ENCODE measurements at regions not wholly inside any gene's neighbourhood (a gene's known extent, or its start where the extent isn't known, plus 50 kb on each side); places are given as distances from the start of the nearest gene placed in this dataset.

DNA sequence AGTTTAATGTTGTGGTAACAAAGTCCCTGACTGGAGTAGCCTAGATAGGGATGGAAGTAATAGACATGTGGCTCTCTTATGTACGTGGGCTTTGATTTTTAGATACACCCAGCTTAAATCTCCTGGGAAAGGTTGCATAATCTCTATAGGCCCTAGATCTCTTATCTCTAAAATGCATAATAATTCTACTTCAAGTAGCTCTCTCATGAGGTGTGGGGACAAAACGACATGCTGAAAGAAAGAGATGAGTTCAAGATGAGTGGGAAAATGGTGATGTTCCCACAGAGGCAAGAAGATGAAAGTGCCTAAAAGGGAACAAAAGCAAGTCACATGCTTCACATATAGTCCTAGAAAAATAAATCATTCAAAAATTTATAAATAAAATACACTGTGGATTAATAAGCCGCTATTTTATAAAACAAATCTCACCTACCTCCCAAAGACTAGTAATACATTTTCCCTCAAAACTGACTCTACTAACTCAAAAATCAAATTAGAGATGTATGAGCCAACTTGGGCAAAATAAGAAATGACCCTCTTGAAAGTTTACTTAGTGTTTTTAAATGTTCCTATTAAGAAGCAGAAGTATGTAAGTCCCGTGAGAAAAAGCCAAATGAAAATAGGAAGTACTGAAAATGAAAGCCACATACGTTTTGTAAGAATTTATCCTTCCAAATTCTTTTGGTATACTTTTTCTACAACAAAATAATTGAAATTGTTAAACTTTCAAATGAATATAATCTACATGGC is 148.2 kb upstream of the ITGA4 start:
- DNase-seq: no peak

DNA sequence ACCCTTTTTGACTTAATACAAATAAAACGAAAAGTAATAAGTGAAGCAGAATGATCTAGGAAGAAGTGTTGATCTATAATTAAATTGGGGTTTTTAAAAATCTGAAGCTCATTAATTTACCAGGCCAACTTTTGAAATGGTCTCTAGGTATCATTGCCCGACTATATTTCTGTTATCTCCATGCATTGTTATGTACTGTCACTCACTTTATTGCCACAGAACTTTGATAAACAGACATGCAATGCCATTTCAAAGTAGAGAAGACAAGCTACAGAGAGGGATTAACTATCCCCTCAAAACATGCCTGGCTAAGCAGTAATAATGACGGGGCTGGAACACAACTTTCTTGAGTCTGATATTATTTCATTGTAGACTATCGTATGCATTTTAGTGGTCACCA is 147.6 kb upstream of the ITGA4 start:
- no peak for DNase-seq

DNA sequence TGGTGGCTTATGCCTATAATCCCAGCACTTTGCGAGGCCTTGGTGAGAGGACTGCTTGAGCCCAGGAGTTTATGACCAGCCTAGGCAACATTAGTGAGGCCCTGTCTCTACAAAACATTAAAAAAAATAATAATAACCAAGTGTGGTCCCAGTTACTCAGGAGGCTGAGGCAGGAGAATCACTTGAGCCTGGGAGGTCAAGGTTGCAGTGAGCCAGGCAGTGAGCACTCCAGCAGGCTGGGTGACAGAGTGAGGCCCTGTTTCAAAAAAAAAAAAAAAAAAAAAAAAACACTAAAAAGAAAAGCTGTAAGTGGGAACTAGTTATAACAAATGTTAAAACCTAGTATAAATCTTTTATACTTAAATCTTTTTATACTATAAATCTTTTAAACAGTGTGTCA is 146.2 kb upstream of the ITGA4 start:
- no peak for DNase-seq

DNA sequence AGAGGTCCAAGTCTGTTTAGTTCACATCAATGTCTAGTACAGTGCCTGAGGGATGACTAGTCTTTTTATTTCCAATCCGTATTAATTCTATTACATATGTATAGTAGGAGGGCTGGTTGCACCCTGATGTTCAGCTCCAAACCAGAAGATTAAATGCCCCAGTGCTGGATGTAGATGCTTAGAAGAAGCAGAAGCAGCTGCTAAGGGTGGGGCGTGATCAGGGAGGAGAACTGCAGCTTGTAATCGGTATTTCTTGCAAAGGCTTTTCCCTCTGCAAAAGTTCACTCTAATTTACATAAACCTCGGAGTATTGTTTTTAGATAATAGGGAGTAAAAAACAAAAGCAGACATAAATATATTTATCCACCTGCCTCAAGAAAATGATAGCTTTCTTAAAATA is 145.3 kb upstream of the ITGA4 start:
- DNase-seq: no peak

DNA sequence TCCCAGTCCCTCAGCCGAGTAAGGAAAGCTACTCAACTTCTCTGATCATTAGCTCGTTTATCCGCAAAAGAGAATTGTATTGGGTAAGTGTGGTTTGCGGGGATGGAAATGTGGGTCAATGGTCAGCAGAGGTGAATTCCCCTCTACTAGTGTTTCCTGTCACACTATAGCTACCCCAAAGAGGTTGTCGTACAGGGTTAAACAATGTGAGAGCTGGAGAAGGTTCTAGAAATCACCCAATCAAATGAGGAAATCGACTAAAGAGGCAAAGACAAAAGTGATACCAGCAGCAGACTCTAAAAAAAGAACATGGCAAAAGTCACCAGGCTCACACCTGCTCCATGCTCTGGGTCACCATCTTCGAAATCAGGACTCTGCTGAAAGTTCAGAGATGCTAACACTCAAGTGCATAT is 144.7 kb upstream of the ITGA4 start:
- no peak for DNase-seq

DNA sequence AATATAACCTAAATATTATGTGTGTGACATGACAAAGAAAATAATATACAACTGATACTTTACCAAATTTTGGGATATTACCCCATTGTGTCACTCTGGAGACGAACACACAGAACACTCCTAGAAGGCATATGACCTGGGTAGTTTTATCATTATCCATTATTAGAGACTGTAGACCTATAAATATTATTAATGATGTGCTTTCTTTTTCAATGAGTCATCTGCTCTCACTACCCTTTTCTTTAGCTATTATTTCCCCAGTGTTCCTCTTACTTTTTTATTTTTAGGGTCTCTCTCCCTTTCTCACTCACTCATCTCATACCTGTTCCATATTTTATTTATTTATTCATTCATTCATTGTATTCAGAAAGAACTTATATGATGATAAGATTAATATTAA is 143.3 kb upstream of the ITGA4 start:
- no peak for DNase-seq

DNA sequence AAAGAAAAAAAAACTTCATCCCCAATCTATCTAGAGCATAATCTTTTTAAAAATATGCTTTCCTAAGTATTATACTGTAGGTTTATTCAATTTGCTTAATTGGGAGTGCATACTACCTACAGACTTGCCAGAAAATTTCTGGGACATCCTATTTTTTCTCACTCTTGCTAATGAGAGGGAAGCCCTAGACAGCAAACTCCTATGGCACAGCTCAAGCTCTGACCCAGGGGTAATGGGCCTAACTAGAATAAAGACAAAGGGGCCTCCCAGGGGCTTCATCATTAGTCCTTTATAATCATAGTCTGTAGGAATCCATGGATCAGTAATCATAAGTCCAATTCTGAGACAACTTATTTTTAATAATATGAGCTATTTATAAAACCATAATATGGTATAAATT is 142.6 kb upstream of the ITGA4 start:
- DNase-seq: peak; percentile 25

DNA sequence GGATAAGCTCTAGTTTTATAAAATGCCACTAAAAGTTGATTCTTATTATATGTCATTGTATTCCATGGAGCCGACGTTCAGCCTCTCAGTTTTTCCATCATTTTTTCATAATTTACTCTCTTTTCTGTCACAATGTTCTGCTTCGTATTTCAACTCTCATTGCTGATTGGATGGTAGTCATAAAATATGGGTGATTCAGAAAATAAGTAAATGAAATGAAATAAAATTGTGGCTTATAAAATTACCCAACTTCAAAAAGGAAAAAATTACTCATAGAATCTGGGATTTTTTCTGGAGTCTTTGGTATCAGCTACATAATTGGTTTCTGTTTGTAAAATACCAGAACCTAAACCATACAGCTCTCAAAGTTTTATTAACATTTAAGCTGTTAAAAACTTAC is 139.7 kb upstream of the ITGA4 start:
- no peak for DNase-seq

DNA sequence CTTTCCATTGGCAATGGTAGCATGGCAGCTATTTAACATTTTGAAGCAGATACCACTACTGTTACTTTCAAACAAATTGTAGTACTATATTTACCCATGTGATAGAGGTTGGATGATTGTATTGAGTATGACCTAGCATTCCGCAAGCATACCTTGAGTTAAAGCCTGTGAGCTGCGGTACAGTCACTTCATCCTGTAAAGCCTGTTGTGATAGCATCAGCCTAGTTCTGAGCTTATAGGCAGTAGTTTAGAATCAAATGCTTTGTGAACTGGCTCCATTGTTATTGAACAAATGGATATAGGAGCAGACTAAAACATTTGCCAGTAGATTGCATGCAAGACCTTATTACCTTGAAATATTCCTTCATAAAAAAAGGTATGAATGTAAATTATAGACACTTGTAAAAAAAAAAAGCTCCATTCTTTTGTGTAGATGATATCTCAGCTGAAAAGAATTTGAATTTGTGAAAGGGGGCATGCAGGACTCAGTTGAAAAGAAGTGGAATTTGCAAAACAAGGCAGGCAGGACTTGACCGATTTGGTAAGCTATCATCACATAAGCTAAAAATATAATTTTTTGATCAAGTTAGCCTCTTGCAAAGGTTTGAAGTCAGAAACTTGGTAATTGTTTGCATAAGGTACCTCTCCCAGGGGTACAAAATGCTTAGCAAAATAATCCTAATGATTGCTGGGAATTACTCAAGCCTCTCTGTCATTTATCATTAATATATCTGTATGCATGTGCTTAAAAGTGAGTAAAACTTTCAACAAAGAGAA is 138.5 kb upstream of the ITGA4 start:
- no peak for DNase-seq

DNA sequence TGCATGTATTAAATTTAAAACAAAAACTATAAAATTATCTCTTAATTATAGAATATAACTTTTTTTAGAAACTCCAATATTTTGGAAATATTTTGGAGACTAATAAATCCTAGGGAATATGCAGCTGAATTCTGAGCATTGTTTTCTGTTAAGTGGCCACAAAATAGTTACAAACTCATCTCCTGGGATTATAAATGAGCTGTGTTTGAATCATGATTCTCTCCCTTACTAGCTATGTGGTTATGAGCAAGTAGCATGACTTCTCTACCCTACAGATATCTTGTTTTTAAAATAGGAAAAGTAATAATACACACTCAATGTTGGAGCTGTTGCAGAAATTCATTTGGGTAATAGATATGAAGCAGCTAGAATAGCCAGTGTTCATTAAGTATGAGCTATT is 137.9 kb upstream of the ITGA4 start:
- no peak for DNase-seq

DNA sequence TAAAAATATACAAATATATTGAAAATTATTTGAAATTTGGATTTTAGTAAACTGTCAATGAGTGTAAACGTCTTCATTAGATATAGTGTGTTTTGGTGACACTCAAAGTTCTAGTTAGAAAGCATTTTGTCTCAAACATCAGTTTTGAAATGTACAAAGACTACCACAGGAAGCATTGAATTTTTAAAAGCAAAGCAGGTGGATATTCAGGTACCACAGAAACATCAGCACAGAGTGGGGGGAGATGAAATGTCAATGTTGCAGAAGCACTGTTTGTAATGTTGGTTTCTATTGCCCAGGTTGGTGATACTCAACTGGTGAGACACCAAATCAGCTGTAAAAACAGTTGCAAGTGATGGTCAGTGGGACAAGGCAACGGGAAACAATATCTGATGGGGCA is 136.5 kb upstream of the ITGA4 start:
- no peak for DNase-seq

DNA sequence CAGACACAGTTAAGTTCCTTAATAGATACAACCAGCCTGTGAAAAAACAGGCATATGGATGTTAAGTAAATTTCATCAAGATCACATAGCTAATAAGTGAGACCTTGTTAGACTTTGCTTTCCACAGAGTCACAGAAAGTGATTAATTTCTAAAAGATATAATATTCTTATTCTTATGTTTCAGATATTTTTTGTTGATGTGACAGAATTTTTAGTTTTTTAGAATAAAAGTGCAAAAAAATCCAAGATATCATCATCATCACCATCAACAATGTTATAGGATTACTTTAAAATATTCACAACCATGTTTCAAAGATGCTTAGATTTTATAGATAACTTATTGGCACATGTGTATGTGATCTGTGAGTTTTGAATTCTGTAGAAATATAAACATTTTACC is 132.3 kb upstream of the ITGA4 start:
- no peak for DNase-seq

DNA sequence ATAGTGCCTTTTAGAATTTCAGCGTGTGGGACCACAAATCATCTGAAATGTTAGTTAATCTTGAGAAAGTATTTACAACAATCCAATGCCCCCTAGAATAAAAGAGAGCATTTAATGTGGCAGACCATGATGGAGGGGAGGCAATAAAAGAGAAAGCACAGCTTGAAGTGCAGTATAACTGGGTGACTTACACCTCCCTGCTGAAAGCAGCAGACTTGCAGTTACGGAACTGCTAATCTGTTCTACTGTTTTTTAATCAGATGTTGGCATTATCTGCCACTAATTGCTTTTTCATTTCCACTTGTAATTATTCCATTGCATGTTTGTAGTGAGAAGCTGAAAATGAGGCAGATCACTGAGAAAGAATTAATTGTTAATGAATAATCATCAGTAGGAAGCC is 130.5 kb upstream of the ITGA4 start:
- no peak for DNase-seq

DNA sequence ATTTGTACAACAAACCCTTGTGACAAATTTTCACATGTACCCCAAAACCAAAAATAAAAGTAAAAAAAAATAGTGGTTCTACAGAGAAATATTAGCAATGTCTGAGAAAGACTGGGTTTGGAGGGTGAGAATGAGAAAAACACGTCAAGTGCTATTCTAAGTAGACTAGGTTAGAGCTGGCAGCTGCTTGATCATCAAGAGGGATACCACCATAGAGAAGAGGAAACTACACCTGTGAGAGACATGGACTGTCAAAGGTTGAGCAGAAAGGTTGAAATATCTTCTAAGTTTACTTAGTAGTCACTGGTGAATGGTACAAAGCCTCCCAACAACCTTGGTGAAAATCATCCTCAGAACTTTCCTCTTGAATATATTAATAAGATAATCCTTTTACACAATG is 126.9 kb upstream of the ITGA4 start:
- no peak for DNase-seq

DNA sequence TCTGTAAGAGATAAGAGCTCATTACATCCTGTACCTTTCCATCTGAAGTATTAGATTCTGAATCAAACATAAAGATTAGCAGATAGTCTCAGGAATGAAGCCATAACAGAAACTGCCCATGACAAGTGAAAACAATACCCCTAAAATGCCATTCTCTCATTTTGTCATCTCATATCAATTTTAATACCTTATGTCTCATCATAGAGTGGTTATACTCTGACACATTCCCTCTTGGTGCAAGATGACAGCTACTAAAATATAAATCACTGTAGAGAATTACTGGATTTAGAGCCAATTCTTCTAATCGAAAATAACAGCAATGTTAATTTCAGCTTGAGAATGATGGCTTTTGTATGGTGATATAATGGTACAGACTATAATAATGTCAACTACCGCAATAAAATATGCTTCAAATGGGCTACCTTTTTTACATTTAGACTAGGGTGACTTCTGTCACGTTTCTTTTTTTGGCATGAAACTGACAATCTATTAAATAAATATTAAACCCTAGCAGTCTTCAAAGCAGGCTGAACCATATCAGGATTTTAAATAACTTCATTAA is 125.1 kb upstream of the ITGA4 start:
- no peak for DNase-seq

DNA sequence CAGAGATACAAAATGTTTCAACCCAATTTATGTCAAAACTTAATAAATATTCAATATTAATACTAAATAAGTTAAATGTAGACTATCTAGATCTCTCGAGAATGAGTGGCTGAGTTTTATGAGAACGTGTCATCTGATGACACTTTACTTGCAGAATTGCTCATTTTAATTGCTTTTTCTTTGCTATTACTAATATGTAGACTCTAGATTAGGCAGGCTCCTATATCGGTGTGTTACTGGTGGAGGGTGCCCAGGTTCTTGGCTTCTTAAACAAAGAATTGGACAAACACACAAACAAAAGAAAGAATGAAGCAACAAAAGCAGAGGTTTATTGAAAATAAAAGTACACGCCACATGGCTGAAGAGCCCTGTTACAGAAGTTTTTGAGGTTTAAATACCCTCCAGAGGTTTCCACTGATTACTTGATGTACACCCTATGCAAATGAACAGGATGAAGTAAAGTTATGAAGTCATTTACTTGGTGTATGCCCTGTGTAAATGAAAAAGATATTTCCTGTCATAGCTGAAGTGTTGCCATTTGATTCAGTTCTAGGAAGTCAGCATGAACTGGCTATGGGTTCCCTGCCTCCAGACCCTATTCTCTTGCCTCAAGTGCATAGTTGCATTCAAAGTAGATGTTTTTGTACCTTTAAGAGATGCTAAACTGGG is 122.9 kb upstream of the ITGA4 start:
- no peak for DNase-seq

DNA sequence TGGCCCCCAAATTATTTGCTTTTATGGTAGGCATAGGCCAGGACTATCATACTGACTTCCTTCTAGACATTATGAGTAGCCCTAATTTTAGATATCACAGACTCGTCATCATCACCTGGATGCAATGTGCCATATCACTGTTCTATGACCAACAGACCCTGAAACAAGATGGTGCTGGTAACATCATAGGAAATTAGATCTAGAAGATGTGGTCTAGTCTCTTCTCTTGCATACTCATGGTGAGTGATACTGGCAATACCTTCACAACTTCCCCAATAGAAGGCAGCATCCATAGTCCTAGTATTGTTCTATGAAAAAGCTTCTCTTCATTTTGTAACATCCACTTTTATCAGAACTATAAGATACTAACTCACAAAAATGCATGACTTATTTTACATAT is 116.3 kb upstream of the ITGA4 start:
- DNase-seq: no peak

DNA sequence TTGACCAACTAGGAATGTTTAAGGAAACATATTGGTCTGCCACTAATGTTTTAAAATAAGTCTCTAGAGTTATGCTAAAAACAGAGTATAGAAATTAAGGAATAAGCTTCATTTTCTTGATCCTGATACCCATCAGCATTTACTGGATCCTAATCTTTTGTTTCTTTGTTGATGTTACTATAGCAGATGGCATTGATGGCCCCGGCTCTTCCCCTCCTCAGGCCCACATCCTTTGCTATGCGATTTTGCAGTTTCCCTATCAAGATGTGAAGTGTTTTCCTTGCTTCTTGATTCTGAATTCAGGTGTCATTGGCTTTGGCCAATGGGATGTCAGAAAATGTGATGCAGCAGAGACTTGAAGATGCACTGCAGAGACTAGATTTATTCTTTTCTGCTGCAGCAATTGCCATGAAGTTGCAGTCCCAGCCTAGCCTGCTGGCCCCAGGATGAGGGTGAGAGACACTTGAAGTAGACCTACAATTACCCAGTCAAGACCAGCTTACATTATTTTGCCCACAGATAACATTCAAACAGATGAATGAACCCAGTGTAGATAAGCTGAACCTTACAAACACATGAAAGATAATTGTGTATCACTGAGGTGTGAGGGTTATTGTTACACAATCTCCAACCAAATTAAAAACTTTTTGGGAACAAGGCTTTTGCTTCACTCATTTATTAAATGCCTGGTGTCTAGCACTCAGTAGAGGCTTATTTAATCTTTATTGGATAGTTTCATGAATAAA is 115.2 kb upstream of the ITGA4 start:
- DNase-seq: no peak

DNA sequence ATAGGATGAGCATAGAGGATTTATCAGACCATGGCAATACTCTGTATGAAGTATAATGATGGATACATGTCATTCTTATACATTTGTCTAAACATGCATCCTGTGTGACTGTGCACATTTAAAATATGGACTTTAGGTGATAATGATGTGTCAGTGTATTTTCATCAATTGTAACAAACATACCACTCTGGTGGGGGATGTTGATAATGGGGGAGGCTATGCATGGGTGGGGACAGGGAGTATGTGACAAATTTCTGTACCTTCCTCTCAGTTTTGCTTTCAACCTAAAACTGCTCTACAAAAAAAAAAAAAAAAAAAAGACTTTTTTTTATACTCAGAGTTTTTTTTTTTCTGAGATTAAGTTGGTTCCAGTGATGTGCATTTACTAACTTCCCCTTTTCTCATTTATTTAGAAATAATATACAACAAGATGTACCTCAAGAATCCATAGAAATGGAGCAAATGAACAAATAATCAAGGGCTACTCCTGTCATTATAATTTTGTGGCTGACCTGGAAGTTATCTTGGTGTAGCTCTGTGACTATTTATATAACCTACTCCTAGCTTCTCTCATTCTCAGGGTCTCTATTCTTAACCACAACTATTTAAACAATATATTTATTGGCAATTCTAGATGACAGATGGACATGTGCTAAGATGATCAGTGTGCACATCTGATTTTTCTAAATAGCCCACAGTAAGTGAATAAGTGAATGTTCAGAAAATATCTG is 108.9 kb upstream of the ITGA4 start:
- DNase-seq: no peak

DNA sequence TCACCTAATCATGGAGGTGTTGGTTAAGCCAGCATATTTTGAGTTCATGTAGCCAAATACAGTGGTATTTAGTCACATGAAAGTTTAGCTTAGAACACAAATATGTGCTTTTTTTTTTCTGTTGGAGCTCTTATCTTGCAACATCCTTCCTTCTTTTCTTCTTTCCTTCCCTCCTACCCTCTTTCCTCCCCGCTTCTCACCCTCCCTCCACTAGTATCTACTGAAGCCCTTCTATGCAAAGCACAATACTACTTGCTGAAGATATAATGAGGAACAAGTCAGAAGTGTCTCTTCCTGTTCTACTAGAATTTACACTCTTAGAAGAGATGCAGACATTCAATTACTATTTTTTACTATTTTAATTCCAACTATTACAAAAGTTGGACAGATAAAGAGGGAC is 105.0 kb upstream of the ITGA4 start:
- DNase-seq: no peak

DNA sequence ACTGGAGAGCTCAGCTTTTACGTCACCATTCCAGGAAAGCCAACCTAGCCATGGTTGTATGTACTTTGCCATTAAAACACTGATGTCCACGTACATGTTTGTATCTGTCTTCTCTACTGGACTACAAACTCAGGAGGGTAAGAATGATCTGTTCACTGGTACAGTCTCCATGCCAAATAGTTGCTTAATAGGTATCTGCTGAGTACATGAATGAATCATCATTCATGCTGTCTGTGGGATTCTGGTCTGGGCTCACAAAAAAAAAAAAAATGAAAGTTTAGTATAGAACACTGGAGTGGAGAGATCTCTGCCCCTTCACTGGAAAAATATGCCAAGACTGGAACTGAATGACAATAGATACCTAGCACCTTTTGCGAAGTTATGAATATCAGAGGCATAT is 102.6 kb upstream of the ITGA4 start:
- no peak for DNase-seq

DNA sequence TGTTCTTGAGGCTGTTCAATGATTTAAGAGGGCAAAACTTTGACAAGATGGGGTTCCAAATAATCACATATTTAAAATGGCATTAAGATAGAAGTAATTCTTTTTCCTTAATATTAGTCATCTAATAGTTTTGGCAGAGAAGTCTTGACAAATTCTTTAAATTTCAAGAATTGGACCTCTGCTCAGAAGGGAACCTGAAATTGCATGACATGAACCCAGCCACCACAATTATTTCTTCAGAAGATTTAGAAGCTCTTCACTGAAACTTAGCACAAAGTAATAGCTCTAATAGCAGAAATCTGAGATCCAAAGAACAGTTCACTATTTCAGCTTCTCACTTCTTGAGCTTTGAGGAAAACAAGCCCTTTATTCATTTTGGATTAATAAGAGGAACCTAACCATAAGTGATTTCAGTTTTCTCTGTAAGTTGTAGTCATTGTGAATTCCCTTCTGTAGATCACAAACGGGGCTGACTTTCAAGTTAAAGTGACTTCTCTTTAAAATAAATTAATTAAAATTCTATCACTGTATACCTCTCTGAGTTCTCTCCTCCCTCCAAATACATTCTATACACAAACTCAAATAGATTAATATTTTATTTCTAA is 100.6 kb upstream of the ITGA4 start:
- DNase-seq: no peak

Data from retina (tissue), 1 donor.